ENCODE measurements at regions not wholly inside any gene's neighbourhood (a gene's known extent, or its start where the extent isn't known, plus 50 kb on each side); places are given as distances from the start of the nearest gene placed in this dataset.

DNA sequence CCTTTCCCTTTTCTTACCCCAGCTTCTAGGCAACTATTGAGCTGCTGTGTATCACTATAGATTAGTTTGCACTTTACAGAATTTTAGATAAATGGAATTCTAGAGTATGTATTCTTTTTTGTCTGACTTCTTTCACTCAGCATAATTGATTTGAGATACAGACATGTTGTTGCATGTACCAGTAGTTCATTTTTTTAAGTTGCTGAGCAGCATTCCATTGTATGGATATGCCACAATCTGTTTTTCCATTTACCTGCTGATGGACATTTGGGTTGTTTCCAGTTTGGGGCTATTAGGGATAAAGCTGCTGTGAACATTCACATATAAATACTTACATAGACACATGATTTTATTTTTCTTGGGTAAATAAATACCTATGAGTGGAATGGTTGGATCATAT lies 135.7 kb downstream of the IGF1 start:
- TF ChIP-seq, protein P1, sequence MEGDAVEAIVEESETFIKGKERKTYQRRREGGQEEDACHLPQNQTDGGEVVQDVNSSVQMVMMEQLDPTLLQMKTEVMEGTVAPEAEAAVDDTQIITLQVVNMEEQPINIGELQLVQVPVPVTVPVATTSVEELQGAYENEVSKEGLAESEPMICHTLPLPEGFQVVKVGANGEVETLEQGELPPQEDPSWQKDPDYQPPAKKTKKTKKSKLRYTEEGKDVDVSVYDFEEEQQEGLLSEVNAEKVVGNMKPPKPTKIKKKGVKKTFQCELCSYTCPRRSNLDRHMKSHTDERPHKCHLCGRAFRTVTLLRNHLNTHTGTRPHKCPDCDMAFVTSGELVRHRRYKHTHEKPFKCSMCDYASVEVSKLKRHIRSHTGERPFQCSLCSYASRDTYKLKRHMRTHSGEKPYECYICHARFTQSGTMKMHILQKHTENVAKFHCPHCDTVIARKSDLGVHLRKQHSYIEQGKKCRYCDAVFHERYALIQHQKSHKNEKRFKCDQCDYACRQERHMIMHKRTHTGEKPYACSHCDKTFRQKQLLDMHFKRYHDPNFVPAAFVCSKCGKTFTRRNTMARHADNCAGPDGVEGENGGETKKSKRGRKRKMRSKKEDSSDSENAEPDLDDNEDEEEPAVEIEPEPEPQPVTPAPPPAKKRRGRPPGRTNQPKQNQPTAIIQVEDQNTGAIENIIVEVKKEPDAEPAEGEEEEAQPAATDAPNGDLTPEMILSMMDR (IDR thresholded peaks at IDR 0.05; ENCODE audit: low read length), result no peak
- TF ChIP-seq EZH2 (IDR thresholded peaks at IDR 0.05; ENCODE audit: borderline replicate concordance, low read length), result no peak
